AG10803 (cell line): ENCODE measurements at regions not wholly inside any gene's neighbourhood (a gene's known extent, or its start where the extent isn't known, plus 50 kb on each side); places are given as distances from the start of the nearest gene placed in this dataset.

ENCODE experiments used
- DNase-seq: peaks from one replicate; pipeline ENCODE4 v3.0.0; 2010; ENCODE audit warnings: low read depth
- H3K4me3 ChIP-seq: 2 replicates; pipeline ENCODE4 v1.5.1; 2011; ENCODE audit warnings: mild to moderate bottlenecking, low read length, control low read depth
- CTCF ChIP-seq: conservative IDR thresholded peaks from 2 replicates; pipeline ENCODE4 v1.5.1; 2011; ENCODE audit warnings: mild to moderate bottlenecking, low read length, control low read depth, inconsistent platforms

DNA sequence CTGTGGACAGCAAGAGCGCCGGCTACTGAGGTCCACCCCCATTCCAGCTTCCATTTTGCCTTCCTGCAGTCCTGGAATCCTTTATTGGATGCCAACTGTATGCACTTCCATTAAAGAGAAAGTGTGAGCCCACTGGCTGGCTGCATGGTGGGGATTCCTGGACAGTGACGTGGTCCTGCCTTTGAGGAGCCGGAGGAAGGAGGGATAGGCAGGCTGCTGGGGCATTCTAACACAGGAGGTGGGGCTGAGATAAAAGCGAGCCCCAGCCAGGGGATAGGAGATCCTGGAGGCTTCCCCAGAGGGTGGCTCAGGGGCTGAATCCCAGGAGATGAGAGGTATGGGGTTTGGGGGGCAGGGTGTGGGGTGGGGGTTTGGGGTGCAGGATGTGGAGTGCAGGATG lies 984.7 kb downstream of the BRD1 start:
- no peak overlapping the region for H3K4me3 ChIP-seq
- TF ChIP-seq CTCF, result no peak
- DNase-seq, result no peak

GRCh38 chr22:48842583-48842945 lies 985.1 kb downstream of the BRD1 start:
- no peak for TF ChIP-seq CTCF
- no peak overlapping the region for H3K4me3 ChIP-seq
- DNase-seq, result no peak

DNA sequence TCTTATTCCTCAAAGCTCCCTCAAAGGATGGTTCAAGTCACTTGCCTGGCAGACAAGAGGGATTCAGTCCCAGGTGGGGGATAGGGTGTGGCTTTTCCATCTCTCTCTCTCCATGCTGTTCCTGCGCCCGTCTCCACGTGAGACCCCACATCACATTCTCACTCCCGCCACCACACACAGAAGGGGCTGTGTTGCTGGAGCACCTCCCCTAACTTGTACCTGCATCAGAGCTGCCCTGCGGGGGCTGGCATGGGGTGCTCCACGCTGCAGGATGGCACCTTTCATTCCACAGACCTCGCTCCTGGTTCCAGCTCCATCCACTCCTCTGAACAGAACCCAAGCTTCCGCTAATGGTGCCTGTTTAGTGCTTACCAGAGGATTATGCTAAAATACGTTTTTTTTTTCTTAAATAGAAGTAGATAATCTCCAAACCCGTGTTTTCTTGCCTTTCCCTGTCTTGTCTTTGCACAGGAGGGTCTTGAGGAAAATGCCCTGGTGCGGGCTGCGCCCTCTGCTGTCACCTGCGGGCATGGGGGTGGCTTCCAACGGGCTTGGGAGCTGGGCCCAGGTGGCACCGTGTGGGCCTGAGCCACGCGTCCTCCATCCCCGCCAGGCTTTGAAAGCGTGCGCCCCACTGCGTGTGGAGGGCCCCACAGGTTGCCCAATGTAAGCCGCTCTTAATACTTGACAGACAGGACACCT lies 985.6 kb downstream of the BRD1 start:
- H3K4me3 ChIP-seq, result no peak overlapping the region
- no peak for TF ChIP-seq CTCF
- no peak for DNase-seq

DNA sequence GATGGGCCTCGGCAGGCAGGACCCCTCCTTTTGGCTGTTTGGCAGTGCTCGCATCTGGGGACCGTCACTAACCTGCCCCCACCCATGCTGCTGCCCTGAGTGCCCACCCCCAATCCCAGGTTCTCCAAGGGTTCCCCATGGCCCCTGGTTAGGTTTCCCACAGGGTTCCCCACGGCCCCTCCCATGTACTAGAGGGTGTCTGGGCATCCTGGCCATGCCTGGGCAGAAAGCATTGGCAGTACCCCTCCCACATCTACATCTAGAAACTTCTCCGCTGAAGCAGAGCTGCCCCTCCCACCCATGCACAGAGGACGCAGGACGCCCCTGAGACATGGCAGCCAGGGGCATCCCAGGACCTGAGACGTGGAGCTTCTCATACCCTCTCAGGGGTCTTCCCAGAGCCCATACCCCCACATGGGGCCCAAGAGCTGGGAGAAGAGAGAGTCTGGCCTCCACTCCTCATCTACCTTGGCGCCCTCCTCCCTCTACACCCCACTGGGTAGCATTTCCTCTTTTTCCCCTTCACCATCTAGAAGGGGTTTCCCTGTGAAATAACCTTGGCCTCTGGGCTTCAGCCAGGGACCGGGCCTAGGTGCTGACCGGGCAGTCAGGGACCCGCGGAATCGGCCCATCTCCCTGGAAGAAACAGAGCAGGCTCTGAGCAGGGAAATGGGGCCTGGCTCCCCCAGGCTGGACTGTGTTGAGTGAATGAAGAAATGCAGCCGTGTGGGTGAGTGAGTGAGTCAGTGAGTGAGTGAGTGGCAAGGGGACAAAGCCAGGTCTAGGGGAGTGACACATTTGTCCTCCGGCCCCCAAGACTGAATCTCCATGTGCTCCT lies 987.3 kb downstream of the BRD1 start:
- no peak overlapping the region for H3K4me3 ChIP-seq
- TF ChIP-seq CTCF, result no peak
- no peak for DNase-seq

DNA sequence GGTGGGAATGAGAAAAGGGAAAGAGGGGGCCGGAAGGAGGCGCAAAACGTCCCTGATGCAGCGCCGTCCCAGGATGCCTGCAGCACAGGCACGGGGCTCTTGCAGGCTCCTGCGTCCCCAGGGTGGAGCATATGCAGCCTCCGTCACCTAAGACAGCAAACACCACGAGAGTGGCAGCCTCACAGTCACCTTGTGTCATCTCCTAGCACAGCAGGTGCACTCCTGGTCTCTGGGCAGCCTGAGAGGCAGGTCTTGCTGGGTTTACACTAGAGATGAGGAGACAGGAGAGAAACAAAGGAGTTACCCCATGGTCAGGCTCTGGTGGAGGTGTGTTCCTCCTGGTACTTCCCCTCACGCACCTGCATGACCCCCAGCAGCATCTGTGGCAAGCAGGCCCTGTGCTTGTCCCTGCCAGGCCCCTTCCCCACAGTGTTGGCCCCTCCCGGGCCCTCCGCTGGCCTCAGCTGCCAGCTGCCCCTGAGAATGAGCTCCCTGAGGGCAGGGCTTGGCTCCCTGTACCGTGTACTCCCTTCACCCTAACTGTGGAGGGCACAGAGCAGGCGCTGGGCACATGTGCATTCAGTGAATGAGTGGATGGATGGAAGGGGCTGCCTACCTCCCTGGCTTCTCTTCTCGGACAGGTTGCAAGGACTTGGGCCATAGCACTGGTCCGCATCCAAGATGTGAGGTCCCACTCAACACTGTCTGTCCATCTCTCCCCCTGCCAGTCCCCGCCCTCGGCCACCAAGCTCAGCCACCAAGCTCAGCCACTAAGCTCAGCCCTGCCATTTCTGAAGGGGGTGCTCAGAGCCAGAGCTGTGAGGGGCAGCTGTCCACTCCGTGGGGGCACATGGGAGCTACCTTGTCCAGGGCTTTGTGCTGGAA lies 988.6 kb downstream of the BRD1 start:
- no peak for TF ChIP-seq CTCF
- DNase-seq, result no peak

GRCh38 chr22:48838376-48838775 lies 989.3 kb downstream of the BRD1 start:
- no peak for TF ChIP-seq CTCF
- no peak overlapping the region for H3K4me3 ChIP-seq
- no peak for DNase-seq

More for the DNA sequence above, 988.6 kb downstream of the BRD1 start:
- no peak overlapping the region for H3K4me3 ChIP-seq
